ENCODE measurements at regions not wholly inside any gene's neighbourhood (a gene's known extent, or its start where the extent isn't known, plus 50 kb on each side); places are given as distances from the start of the nearest gene placed in this dataset.

DNA sequence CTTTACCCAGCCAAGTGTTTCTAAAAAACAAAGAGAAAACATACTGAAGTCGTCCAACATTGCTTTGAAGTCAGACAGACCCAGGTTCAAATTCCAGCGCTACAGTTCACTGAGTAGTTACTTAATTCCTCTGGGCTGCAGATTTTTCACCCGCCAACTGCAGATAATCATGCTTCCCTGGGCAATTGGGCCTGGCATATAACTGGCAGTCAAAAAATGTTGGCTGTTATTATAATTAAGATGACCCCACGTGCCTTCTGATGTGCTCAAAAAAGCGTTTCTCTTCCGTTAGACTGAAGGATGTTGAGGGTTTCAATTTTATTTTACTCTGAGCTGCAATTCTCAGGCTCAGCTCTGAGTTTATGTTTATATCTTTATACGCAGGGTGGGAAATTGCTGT, 156.1 kb upstream of the CITED2 start:
- Histone ChIP-seq H3K9ac (ENCODE audit: low read length) (no peak overlapping the region), H3K27ac (ENCODE audit: low read depth, low read length) (no peak overlapping the region), H3K4me3 (ENCODE audit: low read depth, low read length) (no peak overlapping the region), H3K4me1 (ENCODE audit: control insufficient read depth, insufficient read depth, low read length) (peaks cover 14% of the 10 kb centered on the region), H3K9me3 (ENCODE audit: control insufficient read depth, insufficient read depth, low read depth, low read length) (peaks cover 6% of the 10 kb centered on the region; the same call in 1 of the 2 replicates), H3K36me3 (ENCODE audit: control insufficient read depth, insufficient read depth, low read length) (no peaks in the 10 kb centered on the region), H3K27me3 (ENCODE audit: control insufficient read depth, insufficient read depth, low read length) (no peaks in the 10 kb centered on the region)

DNA sequence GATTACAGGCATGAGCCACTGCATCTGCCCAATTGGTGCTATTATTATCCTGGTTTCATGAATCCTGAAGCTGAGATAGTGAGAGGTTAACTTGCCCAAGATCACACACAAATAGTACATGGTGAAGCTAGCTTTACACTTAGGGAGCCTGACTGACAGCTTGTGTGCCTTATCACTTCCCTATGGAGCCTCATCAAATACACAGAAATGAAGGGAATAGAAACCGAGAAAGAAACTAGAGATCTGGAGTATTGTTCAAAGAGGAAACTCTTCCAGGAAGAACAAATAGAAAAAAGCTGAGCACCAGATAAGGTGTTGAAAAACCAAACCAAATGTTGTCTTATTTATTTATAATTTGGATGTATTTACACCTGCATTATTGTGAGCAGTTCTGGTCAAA, 155.0 kb upstream of the CITED2 start:
- Histone ChIP-seq H3K4me3 (ENCODE audit: low read depth, low read length) (no peak overlapping the region), H3K27me3 (ENCODE audit: control insufficient read depth, insufficient read depth, low read length) (no peaks in the 10 kb centered on the region), H3K4me1 (ENCODE audit: control insufficient read depth, insufficient read depth, low read length) (peaks cover 13% of the 10 kb centered on the region), H3K27ac (ENCODE audit: low read depth, low read length) (no peak overlapping the region), H3K9ac (ENCODE audit: low read length) (no peak overlapping the region), H3K9me3 (ENCODE audit: control insufficient read depth, insufficient read depth, low read depth, low read length) (peaks cover 6% of the 10 kb centered on the region; the same call in 1 of the 2 replicates), H3K36me3 (ENCODE audit: control insufficient read depth, insufficient read depth, low read length) (no peaks in the 10 kb centered on the region)

- H3K4me1 ChIP-seq (ENCODE audit: control insufficient read depth, insufficient read depth, low read length), result peaks cover 3% of the 10 kb centered on the region
- H3K36me3 ChIP-seq (ENCODE audit: control insufficient read depth, insufficient read depth, low read length), result no peaks in the 10 kb centered on the region
- H3K27me3 ChIP-seq (ENCODE audit: control insufficient read depth, insufficient read depth, low read length), result no peaks in the 10 kb centered on the region
- H3K9ac ChIP-seq (ENCODE audit: low read length), result no peak overlapping the region
- peaks cover 6% of the 10 kb centered on the region; the same call in 1 of the 2 replicates for H3K9me3 ChIP-seq (ENCODE audit: control insufficient read depth, insufficient read depth, low read depth, low read length)
- H3K27ac ChIP-seq (ENCODE audit: low read depth, low read length), result no peak overlapping the region
- no peak overlapping the region for H3K4me3 ChIP-seq (ENCODE audit: low read depth, low read length)
Measured at GRCh38 chr6:139528471-139528870, 154.0 kb upstream of the CITED2 start.

DNA sequence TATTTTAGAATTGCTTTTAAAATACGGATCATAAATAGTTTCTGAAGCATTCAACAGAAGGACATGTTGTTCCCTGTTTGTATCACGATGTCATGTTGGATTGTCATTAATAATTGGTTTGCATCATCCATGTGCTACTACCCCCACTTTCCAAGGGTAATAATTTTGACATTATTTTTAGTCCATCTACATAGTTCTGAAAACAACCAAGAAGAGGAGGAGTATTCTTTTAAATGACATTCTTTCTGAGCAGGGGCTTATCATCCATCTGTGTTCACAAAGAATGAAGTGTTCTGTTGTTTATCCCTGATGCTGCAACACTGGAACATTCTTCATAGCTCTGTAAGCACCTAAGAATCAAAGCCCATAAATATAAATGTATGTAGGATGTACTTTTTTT, 151.0 kb upstream of the CITED2 start:
- H3K27me3 ChIP-seq (ENCODE audit: control insufficient read depth, insufficient read depth, low read length), result no peaks in the 10 kb centered on the region
- no peaks in the 10 kb centered on the region for H3K4me1 ChIP-seq (ENCODE audit: control insufficient read depth, insufficient read depth, low read length)
- H3K9me3 ChIP-seq (ENCODE audit: control insufficient read depth, insufficient read depth, low read depth, low read length), result peaks cover 6% of the 10 kb centered on the region; the same call in 1 of the 2 replicates

GRCh38 chr6:139523986-139524385, 149.5 kb upstream of the CITED2 start:
- H3K27ac ChIP-seq (ENCODE audit: low read depth, low read length), result no peak overlapping the region
- no peaks in the 10 kb centered on the region for H3K36me3 ChIP-seq (ENCODE audit: control insufficient read depth, insufficient read depth, low read length)
- peaks cover 6% of the 10 kb centered on the region; the same call in 1 of the 2 replicates for H3K9me3 ChIP-seq (ENCODE audit: control insufficient read depth, insufficient read depth, low read depth, low read length)
- H3K27me3 ChIP-seq (ENCODE audit: control insufficient read depth, insufficient read depth, low read length), result no peaks in the 10 kb centered on the region
- H3K9ac ChIP-seq (ENCODE audit: low read length), result no peak overlapping the region
- no peak overlapping the region for H3K4me3 ChIP-seq (ENCODE audit: low read depth, low read length)
- no peaks in the 10 kb centered on the region for H3K4me1 ChIP-seq (ENCODE audit: control insufficient read depth, insufficient read depth, low read length)

More for the DNA sequence above, 151.0 kb upstream of the CITED2 start:
- H3K4me3 ChIP-seq (ENCODE audit: low read depth, low read length), result no peak overlapping the region
- no peaks in the 10 kb centered on the region for H3K36me3 ChIP-seq (ENCODE audit: control insufficient read depth, insufficient read depth, low read length)
- H3K27ac ChIP-seq (ENCODE audit: low read depth, low read length), result no peak overlapping the region
- H3K9ac ChIP-seq (ENCODE audit: low read length), result no peak overlapping the region

GRCh38 chr6:139522511-139523220, 148.2 kb upstream of the CITED2 start:
- H3K36me3 ChIP-seq (ENCODE audit: control insufficient read depth, insufficient read depth, low read length), result no peaks in the 10 kb centered on the region
- H3K9ac ChIP-seq (ENCODE audit: low read length), result no peak overlapping the region
- H3K27ac ChIP-seq (ENCODE audit: low read depth, low read length), result no peak overlapping the region
- H3K27me3 ChIP-seq (ENCODE audit: control insufficient read depth, insufficient read depth, low read length), result no peaks in the 10 kb centered on the region
- no peaks in the 10 kb centered on the region; the same call in 1 of the 2 replicates for H3K4me1 ChIP-seq (ENCODE audit: control insufficient read depth, insufficient read depth, low read length)
- H3K9me3 ChIP-seq (ENCODE audit: control insufficient read depth, insufficient read depth, low read depth, low read length), result peaks cover 6% of the 10 kb centered on the region; the same call in 1 of the 2 replicates
- H3K4me3 ChIP-seq (ENCODE audit: low read depth, low read length), result no peak overlapping the region

DNA sequence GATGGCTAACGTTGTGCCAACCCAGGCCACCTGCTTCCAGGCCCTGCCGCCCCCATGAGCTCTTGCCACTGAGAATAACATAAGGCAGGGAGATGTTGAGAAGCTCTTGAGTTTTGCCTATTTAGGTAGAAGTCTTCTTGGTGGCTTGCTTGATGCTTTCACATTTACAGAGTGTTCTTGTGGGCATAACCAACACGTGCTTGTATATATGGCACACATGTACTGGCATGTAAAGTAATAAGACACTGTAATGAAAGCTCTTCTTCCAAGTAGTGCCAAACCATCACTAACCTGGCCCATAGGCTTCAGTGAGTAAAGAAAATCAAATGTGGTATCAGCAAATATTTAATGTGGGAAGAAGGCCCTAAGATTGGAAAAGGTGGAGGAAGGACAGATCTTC, 146.9 kb upstream of the CITED2 start:
- Histone ChIP-seq H3K4me3 (ENCODE audit: low read depth, low read length) (no peak overlapping the region), H3K27ac (ENCODE audit: low read depth, low read length) (no peak overlapping the region), H3K4me1 (ENCODE audit: control insufficient read depth, insufficient read depth, low read length) (no peaks in the 10 kb centered on the region; the same call in 1 of the 2 replicates), H3K9ac (ENCODE audit: low read length) (no peak overlapping the region), H3K9me3 (ENCODE audit: control insufficient read depth, insufficient read depth, low read depth, low read length) (no peaks in the 10 kb centered on the region), H3K27me3 (ENCODE audit: control insufficient read depth, insufficient read depth, low read length) (no peaks in the 10 kb centered on the region), H3K36me3 (ENCODE audit: control insufficient read depth, insufficient read depth, low read length) (no peaks in the 10 kb centered on the region)

DNA sequence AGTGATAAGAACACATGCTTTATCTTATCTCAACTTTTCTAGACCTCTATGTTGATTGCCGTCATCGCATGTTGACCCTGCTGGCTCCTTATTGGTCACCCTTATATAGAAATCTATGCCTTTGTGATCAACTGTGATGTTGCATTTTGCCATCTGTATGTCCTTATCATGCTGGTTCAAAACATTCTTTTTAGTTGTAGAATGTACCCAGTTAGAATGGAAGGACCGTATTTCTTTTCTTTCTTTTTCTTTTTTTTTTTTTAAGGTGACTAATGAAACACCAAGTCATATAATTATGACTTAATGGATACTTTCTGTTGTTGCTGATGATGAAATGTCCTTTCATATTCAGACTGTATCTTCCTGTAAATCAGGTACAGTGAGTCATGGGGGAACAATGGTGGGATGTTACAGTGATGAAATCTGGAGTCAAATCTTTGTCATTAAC, 145.9 kb upstream of the CITED2 start:
- H3K4me1 ChIP-seq (ENCODE audit: control insufficient read depth, insufficient read depth, low read length), result peaks cover 2% of the 10 kb centered on the region; the same call in 1 of the 2 replicates
- H3K36me3 ChIP-seq (ENCODE audit: control insufficient read depth, insufficient read depth, low read length), result no peaks in the 10 kb centered on the region
- H3K9ac ChIP-seq (ENCODE audit: low read length), result no peak overlapping the region
- H3K4me3 ChIP-seq (ENCODE audit: low read depth, low read length), result no peak overlapping the region
- no peaks in the 10 kb centered on the region for H3K9me3 ChIP-seq (ENCODE audit: control insufficient read depth, insufficient read depth, low read depth, low read length)
- no peak overlapping the region for H3K27ac ChIP-seq (ENCODE audit: low read depth, low read length)
- H3K27me3 ChIP-seq (ENCODE audit: control insufficient read depth, insufficient read depth, low read length), result no peaks in the 10 kb centered on the region

GRCh38 chr6:139519571-139520031, 145.2 kb upstream of the CITED2 start:
- no peak overlapping the region for H3K27ac ChIP-seq (ENCODE audit: low read depth, low read length)

DNA sequence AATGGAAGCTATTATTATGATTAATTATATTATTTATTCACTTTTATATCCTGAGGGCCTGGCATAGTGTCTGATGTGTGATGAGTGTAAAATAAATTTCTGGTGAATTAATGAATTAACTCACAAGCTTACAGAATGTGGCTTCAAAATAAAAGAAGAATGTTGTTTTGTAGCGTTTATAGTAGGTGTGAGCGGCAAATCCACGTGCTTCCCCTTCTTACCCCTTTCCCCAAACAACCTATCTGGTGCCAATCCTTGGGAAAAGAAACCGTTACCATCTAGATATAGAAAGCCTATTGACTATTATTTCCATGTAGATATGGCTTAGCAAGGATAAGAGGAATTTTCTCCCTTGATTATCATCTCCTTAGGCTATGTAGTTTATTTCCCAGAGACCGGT, 144.6 kb upstream of the CITED2 start:
- Histone ChIP-seq H3K9me3 (ENCODE audit: control insufficient read depth, insufficient read depth, low read depth, low read length) (no peaks in the 10 kb centered on the region), H3K27ac (ENCODE audit: low read depth, low read length) (no peak overlapping the region), H3K4me1 (ENCODE audit: control insufficient read depth, insufficient read depth, low read length) (peaks cover 7% of the 10 kb centered on the region; the same call in 1 of the 2 replicates), H3K36me3 (ENCODE audit: control insufficient read depth, insufficient read depth, low read length) (no peaks in the 10 kb centered on the region), H3K4me3 (ENCODE audit: low read depth, low read length) (no peak overlapping the region), H3K9ac (ENCODE audit: low read length) (no peak overlapping the region), H3K27me3 (ENCODE audit: control insufficient read depth, insufficient read depth, low read length) (no peaks in the 10 kb centered on the region)

More at GRCh38 chr6:139519571-139520031, 145.2 kb upstream of the CITED2 start:
- H3K4me3 ChIP-seq (ENCODE audit: low read depth, low read length), result no peak overlapping the region
- H3K27me3 ChIP-seq (ENCODE audit: control insufficient read depth, insufficient read depth, low read length), result no peaks in the 10 kb centered on the region
- H3K4me1 ChIP-seq (ENCODE audit: control insufficient read depth, insufficient read depth, low read length), result peaks cover 7% of the 10 kb centered on the region; the same call in 1 of the 2 replicates
- H3K9me3 ChIP-seq (ENCODE audit: control insufficient read depth, insufficient read depth, low read depth, low read length), result no peaks in the 10 kb centered on the region
- H3K9ac ChIP-seq (ENCODE audit: low read length), result no peak overlapping the region
- no peaks in the 10 kb centered on the region for H3K36me3 ChIP-seq (ENCODE audit: control insufficient read depth, insufficient read depth, low read length)

DNA sequence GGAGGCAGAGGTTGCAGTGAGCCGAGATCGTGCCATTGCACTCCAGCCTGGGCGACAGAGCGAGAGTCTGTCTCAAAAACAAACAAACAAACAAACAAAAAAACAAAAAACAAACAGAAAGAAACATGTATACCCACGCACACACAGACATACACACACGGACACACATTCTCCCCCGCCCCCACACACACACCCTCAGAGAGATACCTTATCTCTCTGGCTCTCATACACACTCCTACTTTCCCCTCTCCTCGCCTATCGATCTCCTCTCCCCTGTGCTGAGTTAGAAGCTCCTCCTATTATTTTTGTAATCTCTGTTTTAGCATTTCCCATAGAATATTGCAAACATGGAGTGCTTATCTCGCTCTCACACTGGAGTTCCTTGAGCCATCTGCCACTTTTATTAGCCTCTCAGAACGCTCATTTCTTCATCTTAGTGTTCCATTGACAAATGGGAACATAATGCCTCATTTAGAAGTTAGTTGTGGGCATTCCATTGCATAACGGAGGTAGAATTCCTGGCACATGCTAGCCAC, 144.2 kb upstream of the CITED2 start:
- Histone ChIP-seq H3K9ac (ENCODE audit: low read length) (no peak overlapping the region), H3K4me1 (ENCODE audit: control insufficient read depth, insufficient read depth, low read length) (peaks cover 7% of the 10 kb centered on the region; the same call in 1 of the 2 replicates), H3K27me3 (ENCODE audit: control insufficient read depth, insufficient read depth, low read length) (no peaks in the 10 kb centered on the region), H3K9me3 (ENCODE audit: control insufficient read depth, insufficient read depth, low read depth, low read length) (no peaks in the 10 kb centered on the region), H3K4me3 (ENCODE audit: low read depth, low read length) (no peak overlapping the region), H3K36me3 (ENCODE audit: control insufficient read depth, insufficient read depth, low read length) (no peaks in the 10 kb centered on the region), H3K27ac (ENCODE audit: low read depth, low read length) (no peak overlapping the region)
